Heart left ventricle (tissue), 16 donors: ENCODE measurements at regions not wholly inside any gene's neighbourhood (a gene's known extent, or its start where the extent isn't known, plus 50 kb on each side); places are given as distances from the start of the nearest gene placed in this dataset.

ENCODE experiments used
- ATAC-seq, 4 donors: fragments of 200-7000 bp; cut with Tn5 transposase; one replicate each; pipeline ENCODE4 v1.9.1; 2020 to 2022; ENCODE audit warnings: moderate library complexity in 4 of 4, mild to moderate bottlenecking in 3 of 4, moderate number of reproducible peaks in 1 of 4
- DNase-seq, 5 donors: peaks; one replicate each; pipeline ENCODE4 v3.0.0-alpha.2; 2020
- H3K27ac ChIP-seq, 12 donors: fragments of 200-600 bp; sonication (generic) in 4 of 12; one replicate each; pipeline versions ENCODE4 v1.5.0 to v1.8.0; 2016 to 2022; ENCODE audit warnings: mild to moderate bottlenecking in 2 of 12
- H3K27me3 ChIP-seq, 9 donors: fragments of 200-600 bp; sonication (generic) in 2 of 9; one replicate each; pipeline versions ENCODE4 v1.5.1 to v1.8.0; 2016 to 2022; ENCODE audit warnings: mild to moderate bottlenecking in 3 of 9
- H3K36me3 ChIP-seq, 9 donors: fragments of 200-600 bp; sonication (generic) in 2 of 9; one replicate each; pipeline versions ENCODE4 v1.5.0 to v1.8.0; 2018 to 2022; ENCODE audit warnings: mild to moderate bottlenecking in 2 of 9
- H3K4me1 ChIP-seq, 12 donors: fragments of 200-600 bp; sonication (generic) in 4 of 12; one replicate each; pipeline versions ENCODE4 v1.5.0 to v1.8.0; 2016 to 2022; ENCODE audit warnings: mild to moderate bottlenecking in 3 of 12
- H3K4me3 ChIP-seq, 12 donors: fragments of 200-600 bp; sonication (generic) in 4 of 12; one replicate each; pipeline versions ENCODE4 v1.5.0 to v1.8.0; 2017 to 2022; ENCODE audit warnings: mild to moderate bottlenecking in 9 of 12, moderate library complexity in 4 of 12
- H3K9me3 ChIP-seq, 12 donors: fragments of 200-600 bp; sonication (generic) in 4 of 12; one replicate each; pipeline versions ENCODE4 v1.5.0 to v1.8.0; 2016 to 2022; ENCODE audit warnings: mild to moderate bottlenecking in 1 of 12
- CTCF ChIP-seq, 12 donors: fragments of 200-600 bp; sonication (generic) in 4 of 12; IDR thresholded peaks; one replicate each; pipeline versions ENCODE4 v1.5.0 to v1.8.0; 2018 to 2022; ENCODE audit warnings: antibody characterized with exemption in 12 of 12, mild to moderate bottlenecking in 5 of 12
- POLR2A ChIP-seq, 2 donors: fragments of 450-650 bp; IDR thresholded peaks; one replicate each; pipeline ENCODE4 v1.6.1; 2017; ENCODE audit warnings: antibody characterized with exemption in 2 of 2, mild to moderate bottlenecking in 2 of 2, moderate library complexity in 2 of 2
- WGBS, 4 donors: extraction: QIAGEN DNeasy Blood & Tissue Kit in 2 of 4; methylation state at CpG; one replicate each; pipeline versions ENCODE4 v1.1.5 to v1.1.7; 2013 to 2018; 5-methylcytosine and 5-hydroxymethylcytosine counted together
- intact Hi-C, 10 donors: fragments of 100-400 bp; cut with DNase I; formaldehyde crosslinking; loops; one replicate each; pipeline versions ENCODE4 v1.11.1 to v1.14.2; 2022
- donor health status: ischemic (EF 13 %, LVEDD 7.1; RV severe dilation, severe dysfunction).
- donor health status: healthy with polysubstance abuse.
- donor health status: DM: no; HTN: yes; CAD: no.
- donor health status: DM: no; HTN: no; CAD: no.
- donor health status: ischemic (EF 25% LVEDD 6.9; RV normal size, moderate dysfunction).
- donor health status: ischemic (EF 25% LVEDD 5.7; RV mildly dilated, moderate dysfunction).
- donor health status: healthy.
- donor health status: DM: yes; HTN: yes; CAD: no.
- donor health status: ischemic (EF 35%, LVEDD 5.7; RV mildly dilated, moderate dysfunction).
- donor health status: nonischemic (EF 11% LVEDD 7.7; RV severe dilation, severe dysfunction).
- donor health status: DM: yes; HTN: yes; CAD: no.
- donor health status: PGD.
- donor health status: ischemic (EF 29% LVEDD 5.4; RV normal size, mild dysfunction).
- donor health status: nonischemic (EF 23%, LVEDD 6.1; RV moderate dilation, normal function).

- no peaks in the 10 kb centered on the region for H3K27me3 ChIP-seq
- no peaks in the 10 kb centered on the region for H3K36me3 ChIP-seq
- no peak overlapping the region for H3K4me3 ChIP-seq
- ATAC-seq: no peak
- no peak for TF ChIP-seq POLR2A (IDR thresholded peaks at IDR 0.05)
- TF ChIP-seq CTCF (IDR thresholded peaks at IDR 0.05): no peak
- H3K9me3 ChIP-seq: peaks cover 0 to 4% (median 0%) of the 10 kb centered on the region in 12 donors
- DNase-seq: no peak
- no peaks in the 10 kb centered on the region for H3K4me1 ChIP-seq
- WGBS, 4 donors: 46 to 54% (median 48%) methylated on average over 4 of the region's 4 CpGs
- H3K27ac ChIP-seq: no peak overlapping the region
- intact Hi-C loops: no loop called here
Measured at GRCh38 chr16:60230666-60231065, 1496.5 kb upstream of the GOT2 start.

GRCh38 chr16:60225541-60225940 lies 1491.4 kb upstream of the GOT2 start:
- Histone ChIP-seq H3K27ac (no peak overlapping the region), H3K4me1 (no peaks in the 10 kb centered on the region), H3K4me3 (no peak overlapping the region), H3K27me3 (peaks cover 0 to 3% (median 0%) of the 10 kb centered on the region in 9 donors), H3K9me3 (peaks cover 0 to 11% (median under 1%) of the 10 kb centered on the region in 12 donors), H3K36me3 (no peaks in the 10 kb centered on the region)
- no peak for ATAC-seq
- intact Hi-C loops: no loop called here
- no peak for DNase-seq
- 25 to 46% (median 36%) methylated on average over 2 of the region's 2 CpGs for WGBS, 4 donors
- no peak for TF ChIP-seq POLR2A (IDR thresholded peaks at IDR 0.05)

- Histone ChIP-seq H3K4me3 (no peak overlapping the region), H3K4me1 (no peaks in the 10 kb centered on the region), H3K36me3 (no peaks in the 10 kb centered on the region), H3K27ac (no peak overlapping the region), H3K9me3 (peaks cover 0 to 15% (median 4%) of the 10 kb centered on the region in 12 donors), H3K27me3 (peaks cover 0 to 3% (median 0%) of the 10 kb centered on the region in 9 donors)
- intact Hi-C loops: no loop called here
- ATAC-seq (no peak), DNase-seq (no peak)
- TF ChIP-seq CTCF (IDR thresholded peaks at IDR 0.05): no peak
- TF ChIP-seq POLR2A (IDR thresholded peaks at IDR 0.05): no peak
- 70 to 76% (median 75%) methylated on average over 7 of the region's 7 CpGs for WGBS, 4 donors
Measured at GRCh38 chr16:60217787-60218186, 1483.7 kb upstream of the GOT2 start.

- DNase-seq (no peak), ATAC-seq (no peak)
- Histone ChIP-seq H3K36me3 (no peaks in the 10 kb centered on the region), H3K27ac (no peak overlapping the region), H3K4me1 (no peaks in the 10 kb centered on the region), H3K27me3 (no peaks in the 10 kb centered on the region), H3K9me3 (no peaks in the 10 kb centered on the region), H3K4me3 (no peak overlapping the region)
- 91 to 95% (median 91%) methylated on average over 1 of the region's 1 CpG for WGBS, 4 donors
- TF ChIP-seq CTCF (IDR thresholded peaks at IDR 0.05): no peak
- no peak for TF ChIP-seq POLR2A (IDR thresholded peaks at IDR 0.05)
- intact Hi-C loops: no loop called here
Measured at GRCh38 chr16:60214311-60214710, 1480.2 kb upstream of the GOT2 start.

- Histone ChIP-seq H3K9me3 (no peaks in the 10 kb centered on the region), H3K27ac (no peak overlapping the region), H3K36me3 (no peaks in the 10 kb centered on the region), H3K4me3 (no peak overlapping the region), H3K27me3 (no peaks in the 10 kb centered on the region), H3K4me1 (peaks cover 0 to 4% (median 0%) of the 10 kb centered on the region in 12 donors)
- ATAC-seq: no peak
- intact Hi-C loops: loop anchor here in 1 of 10 donors (10.0 kb wide), 1 partner anchor 792 kb away; no protein-coding TSS in a partner anchor
- 47 to 72% (median 64%) methylated on average over 2 of the region's 2 CpGs for WGBS, 4 donors
- TF ChIP-seq POLR2A (IDR thresholded peaks at IDR 0.05) (no peak), CTCF (IDR thresholded peaks at IDR 0.05) (no peak)
- DNase-seq: no peak
Measured at GRCh38 chr16:60206516-60206915, 1472.4 kb upstream of the GOT2 start.
